WI38 (cell line): ENCODE measurements at regions not wholly inside any gene's neighbourhood (a gene's known extent, or its start where the extent isn't known, plus 50 kb on each side); places are given as distances from the start of the nearest gene placed in this dataset.

Source experiments
- H3K4me3 ChIP-seq: 2 replicates; pipeline ENCODE4 v1.5.1; 2011; ENCODE audit warnings: low read depth, mild to moderate bottlenecking, control low read depth, low read length
- TF ChIP-seq, protein P1 (sequence below): IDR thresholded peaks from 2 replicates; pipeline ENCODE4 v1.5.1; 2012; ENCODE audit warnings: low read depth, mild to moderate bottlenecking, control low read depth, low read length

DNA sequence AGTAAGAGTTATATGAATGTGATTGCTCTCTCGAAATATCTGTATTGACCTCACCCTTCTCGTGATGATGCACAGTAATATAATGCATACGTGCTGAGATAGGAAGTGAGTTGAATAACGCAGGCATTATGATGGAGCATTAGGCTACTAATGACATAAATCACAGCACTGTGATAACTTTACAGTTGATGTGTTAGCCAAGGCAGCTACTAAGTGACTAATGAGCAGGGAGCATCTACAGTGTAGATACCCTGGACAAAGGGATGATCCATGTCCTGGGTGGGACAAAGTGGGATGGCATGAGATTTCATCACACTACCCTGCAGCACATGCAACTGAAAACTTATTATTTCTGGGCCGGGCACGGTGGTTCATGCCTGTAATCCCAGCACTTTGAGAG lies 68.4 kb downstream of the HDGFL1 start:
- no peak overlapping the region for H3K4me3 ChIP-seq
- TF ChIP-seq, protein P1, sequence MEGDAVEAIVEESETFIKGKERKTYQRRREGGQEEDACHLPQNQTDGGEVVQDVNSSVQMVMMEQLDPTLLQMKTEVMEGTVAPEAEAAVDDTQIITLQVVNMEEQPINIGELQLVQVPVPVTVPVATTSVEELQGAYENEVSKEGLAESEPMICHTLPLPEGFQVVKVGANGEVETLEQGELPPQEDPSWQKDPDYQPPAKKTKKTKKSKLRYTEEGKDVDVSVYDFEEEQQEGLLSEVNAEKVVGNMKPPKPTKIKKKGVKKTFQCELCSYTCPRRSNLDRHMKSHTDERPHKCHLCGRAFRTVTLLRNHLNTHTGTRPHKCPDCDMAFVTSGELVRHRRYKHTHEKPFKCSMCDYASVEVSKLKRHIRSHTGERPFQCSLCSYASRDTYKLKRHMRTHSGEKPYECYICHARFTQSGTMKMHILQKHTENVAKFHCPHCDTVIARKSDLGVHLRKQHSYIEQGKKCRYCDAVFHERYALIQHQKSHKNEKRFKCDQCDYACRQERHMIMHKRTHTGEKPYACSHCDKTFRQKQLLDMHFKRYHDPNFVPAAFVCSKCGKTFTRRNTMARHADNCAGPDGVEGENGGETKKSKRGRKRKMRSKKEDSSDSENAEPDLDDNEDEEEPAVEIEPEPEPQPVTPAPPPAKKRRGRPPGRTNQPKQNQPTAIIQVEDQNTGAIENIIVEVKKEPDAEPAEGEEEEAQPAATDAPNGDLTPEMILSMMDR: no peak

DNA sequence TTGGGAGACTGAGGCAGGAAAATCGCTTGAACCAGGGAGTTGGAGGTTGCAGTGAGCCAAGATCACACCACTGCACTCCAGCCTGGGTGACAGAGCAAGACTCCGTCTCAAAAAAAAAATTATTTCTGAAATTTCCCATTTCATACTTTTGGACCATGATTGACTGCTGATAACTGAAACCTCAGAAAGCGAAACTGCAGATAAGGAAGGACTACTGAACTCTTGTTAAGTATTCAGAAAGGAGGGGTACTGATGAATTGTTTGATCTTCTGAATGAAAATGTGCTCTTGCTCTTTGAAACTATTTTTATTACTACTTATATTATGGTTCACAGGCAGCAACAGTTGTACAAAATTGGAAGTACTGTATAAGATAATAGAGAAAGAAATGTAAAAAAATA lies 69.0 kb downstream of the HDGFL1 start:
- H3K4me3 ChIP-seq: no peak overlapping the region
- TF ChIP-seq, protein P1: no peak

DNA sequence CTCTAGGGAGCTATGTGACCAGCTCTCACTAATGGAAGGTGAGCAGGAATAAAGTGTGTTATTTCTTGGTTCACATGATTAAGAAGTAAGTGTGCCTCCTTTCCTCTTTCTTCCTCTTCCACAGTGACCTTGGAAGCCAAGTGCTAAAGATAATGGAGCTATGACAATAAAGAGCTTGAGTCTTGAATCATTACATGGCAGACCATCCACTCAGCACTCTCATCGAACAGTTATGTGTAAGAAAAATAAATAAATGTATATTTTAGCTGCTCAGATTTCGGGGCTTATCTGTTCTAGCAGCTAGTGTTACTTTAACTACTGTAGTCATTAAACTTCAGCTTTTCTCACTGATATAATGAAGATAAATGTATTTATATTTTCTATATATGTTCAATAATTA lies 72.9 kb downstream of the HDGFL1 start:
- H3K4me3 ChIP-seq: no peak overlapping the region
- TF ChIP-seq, protein P1: no peak

DNA sequence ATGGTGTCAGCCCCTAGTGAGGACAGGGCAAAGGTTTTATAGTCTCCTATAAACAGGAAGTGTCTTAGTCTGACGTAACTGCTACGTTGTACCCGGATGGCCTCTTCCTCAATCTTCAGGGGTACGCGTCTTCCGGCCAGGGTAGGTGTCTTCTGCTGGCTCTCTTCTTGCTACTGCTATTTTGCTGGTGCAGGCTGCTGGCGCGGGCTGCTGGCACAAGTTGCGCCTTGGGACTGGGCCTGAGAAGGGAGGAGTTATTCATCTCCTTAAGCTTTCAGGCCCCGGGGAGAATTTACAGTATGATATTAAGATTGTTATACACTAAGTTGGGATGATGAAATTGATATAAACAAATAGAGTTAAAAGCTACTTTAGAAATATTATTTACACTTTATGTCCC lies 74.4 kb downstream of the HDGFL1 start:
- TF ChIP-seq, protein P1: no peak
- no peak overlapping the region for H3K4me3 ChIP-seq

DNA sequence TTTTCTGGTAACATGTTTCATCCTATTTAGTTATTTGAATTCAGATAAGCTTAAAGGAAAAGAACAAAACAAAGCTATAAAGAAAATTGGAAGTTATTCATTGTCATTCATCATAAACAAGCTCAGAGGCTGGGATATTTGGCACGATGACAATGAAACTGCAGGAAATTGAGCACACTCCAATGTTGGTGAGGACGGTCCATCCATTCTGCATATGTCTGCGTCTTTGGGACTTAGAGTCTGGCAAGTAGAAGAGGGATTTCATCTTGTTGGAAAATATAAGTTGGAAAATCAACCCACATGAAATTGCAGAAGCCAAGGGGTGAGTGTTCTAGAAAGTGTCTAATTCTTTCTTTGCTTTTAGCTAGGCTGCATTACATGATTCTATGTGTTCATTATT lies 78.4 kb downstream of the HDGFL1 start:
- no peak overlapping the region for H3K4me3 ChIP-seq
- TF ChIP-seq, protein P1: no peak

DNA sequence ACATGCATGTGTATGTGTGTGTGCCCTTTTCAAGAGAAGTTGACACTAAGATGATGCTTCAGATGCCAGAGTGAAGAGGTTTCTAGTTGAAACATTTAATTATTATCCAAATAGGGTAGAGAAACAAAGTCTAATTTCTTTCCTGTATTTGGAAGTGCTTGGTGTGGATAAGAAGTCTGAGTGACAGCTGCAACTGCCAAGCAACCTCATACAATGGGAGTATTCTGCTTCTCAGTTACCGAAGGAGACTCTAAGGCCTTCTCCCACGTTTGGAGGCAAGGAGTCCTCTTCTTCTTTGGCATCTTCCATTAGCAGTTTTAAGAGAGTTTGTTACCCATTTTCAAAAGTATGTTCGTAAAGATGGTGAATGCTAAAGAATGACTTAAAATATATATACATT lies 82.4 kb downstream of the HDGFL1 start:
- TF ChIP-seq, protein P1: no peak
- no peak overlapping the region for H3K4me3 ChIP-seq

DNA sequence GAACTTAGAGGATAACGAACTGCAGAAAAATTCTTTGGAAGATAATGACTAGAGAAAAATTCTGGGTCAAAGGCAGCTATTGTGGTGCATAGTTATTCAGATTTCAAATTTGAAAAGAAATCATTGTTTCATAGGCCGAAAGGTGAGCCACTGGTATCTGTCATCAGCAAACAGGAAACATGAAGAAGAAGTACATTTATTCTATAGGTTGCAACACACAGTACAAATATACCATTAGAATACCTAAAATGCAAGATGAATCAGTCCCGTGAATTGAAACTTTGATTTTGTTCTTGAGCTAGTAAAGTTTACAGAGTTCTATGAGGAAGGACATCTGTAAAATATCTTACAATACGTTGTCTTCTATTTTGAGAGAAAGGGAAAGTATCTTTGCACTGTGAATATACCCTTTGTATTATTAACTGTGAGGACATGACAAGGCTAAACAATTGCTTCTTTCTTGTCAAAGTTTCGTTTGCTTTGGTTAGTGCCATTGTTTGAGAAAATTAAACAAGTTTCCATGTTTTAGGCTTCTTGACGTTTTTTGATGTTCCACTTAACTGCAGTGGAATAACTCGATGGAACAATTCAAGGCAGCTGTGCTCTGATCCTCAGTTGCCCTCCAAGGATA lies 84.7 kb downstream of the HDGFL1 start:
- no peak overlapping the region for H3K4me3 ChIP-seq
- TF ChIP-seq, protein P1: no peak
